GM23338 (cell line): ENCODE measurements at regions not wholly inside any gene's neighbourhood (a gene's known extent, or its start where the extent isn't known, plus 50 kb on each side); places are given as distances from the start of the nearest gene placed in this dataset.

Experiments used
- CREB1 ChIP-seq: fragments of 250-450 bp; sonication (Bioruptor Pico); IDR thresholded peaks from 2 replicates; pipeline ENCODE4 v1.5.0; 2020; ENCODE audit warnings: low read depth, mild to moderate bottlenecking, moderate library complexity
- CTCF ChIP-seq, 2 experiments: fragments of 200-600 bp in 1 of 2; sonication (generic) in 1 of 2; conservative IDR thresholded peaks; 2 replicates each; pipeline versions ENCODE4 v1.5.1 to v1.6.1; 2016 to 2017; ENCODE audit warnings: antibody characterized with exemption in 2 of 2, low read depth in 2 of 2, mild to moderate bottlenecking in 2 of 2, moderate library complexity in 1 of 2
- ETS1 ChIP-seq: IDR thresholded peaks from 2 replicates; pipeline ENCODE4 v1.6.1; 2016; ENCODE audit warnings: antibody characterized with exemption
- EZH2 ChIP-seq: fragments of 200-600 bp; sonication (generic); IDR thresholded peaks from one replicate; pipeline ENCODE4 v1.8.0; 2017; ENCODE audit warnings: antibody characterized with exemption, mild to moderate bottlenecking, low read depth; ENCODE audit not compliant: unreplicated experiment
- EZH2phosphoT487 ChIP-seq: fragments of 200-600 bp; sonication (generic); IDR thresholded peaks from one replicate; pipeline ENCODE4 v1.8.1; 2018; ENCODE audit warnings: antibody characterized with exemption; ENCODE audit not compliant: unreplicated experiment
- NANOG ChIP-seq: IDR thresholded peaks from 2 replicates; pipeline ENCODE4 v1.6.1; 2016; ENCODE audit warnings: antibody characterized with exemption, borderline replicate concordance
- POLR2AphosphoS5 ChIP-seq: IDR thresholded peaks from 2 replicates; pipeline ENCODE4 v1.6.1; 2016; ENCODE audit warnings: antibody characterized with exemption, low read depth
- REST ChIP-seq: IDR thresholded peaks from one replicate; pipeline ENCODE4 v1.6.1; 2018; ENCODE audit warnings: antibody characterized with exemption; ENCODE audit not compliant: unreplicated experiment
- STAT1 ChIP-seq: IDR thresholded peaks from one replicate; pipeline ENCODE4 v1.6.1; 2016; ENCODE audit warnings: antibody characterized with exemption; ENCODE audit not compliant: unreplicated experiment

- TF ChIP-seq CTCF (conservative IDR thresholded peaks at IDR 0.05; ENCODE audit: low read depth in 2 of 2) (peak in 1 of 2 experiments; percentile 17; a peak in 1 of 4 replicates), REST (no peak), CREB1 (CRISPR knock-in tag) (no peak), EZH2phosphoT487 (no peak), EZH2 (no peak), POLR2AphosphoS5 (no peak), ETS1 (no peak), NANOG (no peak), STAT1 (no peak)
Measured at GRCh38 chrX:109839694-109840567, 106.9 kb upstream of the ACSL4 start.
